ENCODE measurements at regions not wholly inside any gene's neighbourhood (a gene's known extent, or its start where the extent isn't known, plus 50 kb on each side); places are given as distances from the start of the nearest gene placed in this dataset.
"Not testable (repeated sequence)": the region's sequence is repeated elsewhere in the genome, so short reads cannot be mapped to it uniquely, and the experiment has no call there.

DNA sequence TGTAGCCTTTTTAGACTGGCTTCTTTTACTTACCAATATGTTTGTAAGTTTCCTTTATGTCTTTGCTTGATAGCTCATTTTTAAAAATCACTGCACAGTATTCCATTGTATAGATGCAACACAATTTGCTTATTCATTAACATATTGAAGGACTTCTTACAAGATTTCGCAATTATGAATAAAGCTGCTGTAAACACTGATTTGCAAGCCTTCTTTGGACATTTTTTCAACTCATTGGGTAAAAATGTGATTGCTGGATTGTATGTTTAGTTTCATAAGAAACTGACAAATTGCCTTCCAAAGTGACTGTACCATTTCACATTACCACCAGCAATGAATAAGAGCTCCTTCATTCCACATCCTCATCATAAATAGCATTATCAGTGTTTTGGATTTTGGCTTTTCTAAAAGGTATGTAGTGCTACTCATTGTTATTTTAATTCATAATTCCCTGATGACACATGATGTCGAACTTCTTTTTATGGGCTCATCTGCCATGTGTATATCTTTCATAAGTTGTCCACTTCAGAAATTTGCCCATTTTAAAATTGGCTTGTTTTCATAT lies 80.7 kb downstream of the TFAP2B start:
- FAIRE-seq, result no peak

DNA sequence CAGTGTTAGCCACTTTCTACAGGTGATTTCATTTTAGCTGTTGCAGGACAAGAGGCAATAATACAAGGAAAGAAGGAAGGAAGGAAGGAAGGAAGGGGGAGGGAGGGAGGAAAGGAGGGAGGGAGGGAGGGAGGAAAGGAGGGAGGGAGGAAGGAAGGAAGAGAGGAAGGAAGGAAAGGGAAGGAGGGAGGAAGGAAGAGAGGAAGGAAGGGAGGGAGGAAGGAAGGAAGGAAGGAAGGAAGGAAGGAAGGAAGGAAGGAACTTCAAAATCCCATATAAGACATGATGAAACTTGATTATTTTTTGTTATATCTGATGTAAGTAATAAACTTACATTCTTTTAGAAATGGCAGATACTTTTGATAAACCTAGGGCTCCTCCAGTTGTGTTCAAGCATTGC lies 83.6 kb downstream of the TFAP2B start:
- no peak for FAIRE-seq

DNA sequence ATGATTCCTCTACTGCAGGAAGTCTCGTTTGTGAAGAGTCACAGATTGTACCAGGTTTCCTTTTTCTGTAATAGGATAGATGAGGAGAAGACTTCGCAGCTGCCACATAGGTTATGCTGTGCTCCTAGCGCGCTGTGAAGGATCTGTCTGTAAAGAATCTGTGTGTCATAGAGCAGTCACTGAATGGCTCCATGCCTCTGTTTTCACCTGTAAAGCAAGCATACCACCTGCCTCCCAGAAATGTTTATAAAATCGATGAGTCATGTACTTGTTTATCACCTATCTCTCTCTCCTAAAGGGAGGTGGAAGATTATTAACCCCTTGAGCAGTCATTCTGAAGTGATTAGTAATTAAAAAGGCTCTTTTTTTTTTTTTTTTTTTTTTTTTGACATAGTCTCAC lies 86.6 kb downstream of the TFAP2B start:
- no peak for FAIRE-seq

DNA sequence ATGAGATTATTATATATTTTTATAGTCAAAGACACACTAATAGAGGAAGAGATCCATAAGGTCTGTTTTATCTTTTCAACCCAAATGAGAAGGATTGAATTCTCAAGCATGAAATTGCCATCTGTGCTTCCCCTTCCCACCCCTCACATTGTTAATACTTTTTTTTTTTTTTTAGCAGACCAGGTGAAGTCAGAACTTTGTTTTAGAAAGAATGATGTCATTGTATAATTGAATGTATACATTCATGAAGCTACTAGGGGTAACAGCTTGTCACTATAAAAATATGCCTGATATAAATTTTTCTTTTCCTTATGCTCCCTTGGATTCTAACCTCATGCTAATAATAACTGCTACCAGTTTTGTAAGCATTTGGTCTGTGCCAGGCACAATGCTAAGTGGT lies 88.9 kb downstream of the TFAP2B start:
- FAIRE-seq, result no peak

DNA sequence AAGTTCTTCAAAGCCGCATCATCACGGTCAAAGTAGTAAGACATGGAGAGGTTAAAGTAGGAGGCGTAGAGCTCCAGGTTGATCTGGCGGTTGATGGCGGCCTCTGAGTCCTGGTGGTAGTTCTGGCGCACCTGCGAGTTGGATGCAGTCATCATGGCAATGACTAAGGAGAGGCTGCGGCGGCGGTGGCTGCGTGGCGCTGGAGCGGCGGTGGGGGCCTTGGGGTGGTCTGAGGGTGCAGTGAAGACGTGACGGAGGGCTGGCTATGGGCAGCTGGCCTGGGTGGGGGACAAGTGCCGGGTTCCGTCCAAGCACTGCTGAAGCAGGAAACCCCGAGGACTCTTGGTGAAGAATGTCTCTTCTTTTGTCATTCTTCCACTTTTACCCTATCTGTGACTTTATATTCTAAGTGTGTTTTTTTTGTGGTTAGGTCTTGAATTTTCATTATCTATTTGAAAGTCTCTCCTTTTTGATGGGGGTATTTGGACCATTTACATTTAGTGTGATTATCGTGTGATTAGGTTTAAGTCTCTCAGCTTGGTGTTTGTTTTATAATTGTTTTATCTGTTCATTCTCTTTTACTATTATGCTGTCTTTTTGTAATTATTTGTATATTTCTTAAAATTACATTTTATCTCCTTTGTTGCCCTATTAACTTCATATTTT lies 94.6 kb downstream of the TFAP2B start:
- no peak for FAIRE-seq

DNA sequence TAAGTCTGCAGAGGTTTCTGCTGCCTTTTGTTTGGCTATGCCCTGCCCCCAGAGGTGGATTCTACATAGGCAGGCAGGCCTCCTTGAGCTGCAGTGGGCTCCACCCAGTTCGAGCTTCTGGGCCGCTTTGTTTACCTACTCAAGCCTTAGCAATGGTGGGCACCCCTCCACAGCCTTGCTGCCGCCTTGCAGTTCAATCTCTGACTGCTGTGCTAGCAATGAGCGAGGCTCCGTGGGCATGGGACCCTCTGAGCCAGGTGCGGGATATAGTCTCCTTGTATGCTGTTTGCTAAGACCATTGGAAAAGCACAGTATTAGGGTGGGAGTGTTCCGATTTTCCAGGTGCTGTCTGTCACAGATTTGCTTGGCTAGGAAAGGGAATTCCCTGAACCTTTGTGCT lies 102.7 kb downstream of the TFAP2B start:
- not testable (repeated sequence) for FAIRE-seq

DNA sequence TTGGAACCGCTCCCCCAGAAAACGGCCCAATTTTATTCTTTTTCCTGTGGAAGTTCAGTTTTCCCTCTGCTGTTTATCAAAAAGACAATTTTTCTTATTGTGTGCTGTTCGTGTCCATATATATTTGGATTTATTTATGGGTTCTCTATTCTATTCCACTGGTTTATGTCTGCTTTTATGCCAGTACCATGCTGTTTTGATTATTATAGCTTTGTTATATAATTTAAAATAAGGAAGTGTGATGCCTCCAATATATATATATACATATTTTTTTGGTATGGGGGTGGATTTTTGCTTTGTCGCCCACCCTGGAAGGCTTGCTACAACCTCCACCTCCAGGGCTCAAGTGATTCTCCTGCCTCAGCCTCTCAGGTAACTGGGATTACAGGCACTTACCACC lies 103.3 kb downstream of the TFAP2B start:
- FAIRE-seq, result no peak

DNA sequence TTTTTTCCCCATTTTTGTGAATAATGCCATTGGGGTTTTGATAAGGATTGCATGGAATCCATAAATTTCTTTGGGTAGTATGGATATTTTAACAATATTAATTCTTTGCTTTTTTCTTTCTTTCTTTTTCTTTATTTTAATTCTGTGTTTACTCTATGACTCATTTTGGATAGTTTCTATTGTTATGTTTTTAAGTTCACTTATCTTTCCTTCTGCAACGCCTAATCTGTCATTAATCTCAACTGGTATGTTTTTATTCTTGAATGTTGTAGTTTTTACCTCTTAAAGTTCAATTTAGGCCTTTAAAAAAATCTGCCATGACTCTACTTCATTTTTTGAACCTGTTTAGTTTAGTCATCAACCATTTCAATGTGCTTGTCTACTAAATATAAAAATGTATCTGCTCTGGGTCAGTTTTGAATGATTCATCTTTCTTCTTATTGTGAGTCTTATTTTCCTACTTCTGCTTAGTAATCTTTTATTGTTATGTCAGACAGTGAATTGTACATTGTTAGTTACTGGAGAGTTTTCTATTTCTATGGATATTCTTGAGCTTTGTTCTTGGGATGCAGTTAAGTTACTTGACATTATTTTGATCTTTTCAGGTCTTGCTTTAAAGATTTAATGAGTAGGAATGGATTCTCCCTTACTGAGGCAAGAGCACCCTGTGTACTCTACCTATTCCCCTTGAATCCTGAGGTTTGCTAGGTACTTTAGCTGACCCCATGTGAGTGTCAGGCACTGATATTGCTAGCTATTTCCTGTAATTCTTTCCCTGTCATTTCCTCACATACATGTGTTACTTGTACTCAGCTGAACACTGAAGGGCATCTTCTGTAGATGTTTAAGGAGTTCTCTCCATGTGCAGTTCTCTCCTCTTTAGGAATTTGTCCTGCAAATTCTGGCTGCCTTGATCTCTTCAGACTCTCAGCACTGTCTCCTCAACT lies 104.2 kb downstream of the TFAP2B start:
- FAIRE-seq, result no peak

DNA sequence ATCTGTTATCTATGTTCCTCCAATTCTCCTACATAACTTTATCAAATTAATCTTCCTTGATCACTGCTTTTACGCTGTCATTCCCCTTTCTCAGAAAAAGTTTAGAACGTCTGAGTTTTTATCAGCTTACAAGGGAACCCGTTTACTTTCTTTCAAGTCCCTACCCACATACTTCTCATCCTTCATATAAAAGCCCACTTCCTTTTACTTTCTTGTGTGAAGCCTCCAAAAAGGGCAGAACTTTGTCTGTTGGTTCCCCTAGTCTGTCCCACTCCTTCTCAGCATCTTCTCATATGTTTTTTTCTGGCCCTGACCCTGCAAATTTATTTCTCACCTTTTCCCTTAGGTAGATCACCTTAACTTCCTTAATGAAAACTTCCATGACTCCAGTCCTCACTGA lies 106.1 kb downstream of the TFAP2B start:
- no peak for FAIRE-seq

DNA sequence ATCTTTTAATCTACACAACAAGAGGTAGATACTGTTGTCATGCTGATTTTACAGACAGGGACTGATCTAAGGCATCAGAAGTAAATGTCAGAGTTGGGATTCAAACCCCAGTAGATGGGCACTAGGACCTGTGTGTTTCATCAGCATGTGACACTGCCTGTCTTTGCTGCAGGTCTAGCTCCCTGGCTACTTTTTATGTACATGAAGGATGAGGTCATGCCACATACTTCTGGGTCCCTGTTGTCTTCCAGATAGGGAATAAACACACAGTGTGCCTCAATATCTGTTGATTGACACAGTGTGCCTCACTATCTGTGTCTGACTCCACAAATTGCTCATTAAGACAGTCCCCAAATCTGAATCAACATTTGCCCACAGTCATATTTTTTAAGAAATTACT lies 106.9 kb downstream of the TFAP2B start:
- no peak for FAIRE-seq

DNA sequence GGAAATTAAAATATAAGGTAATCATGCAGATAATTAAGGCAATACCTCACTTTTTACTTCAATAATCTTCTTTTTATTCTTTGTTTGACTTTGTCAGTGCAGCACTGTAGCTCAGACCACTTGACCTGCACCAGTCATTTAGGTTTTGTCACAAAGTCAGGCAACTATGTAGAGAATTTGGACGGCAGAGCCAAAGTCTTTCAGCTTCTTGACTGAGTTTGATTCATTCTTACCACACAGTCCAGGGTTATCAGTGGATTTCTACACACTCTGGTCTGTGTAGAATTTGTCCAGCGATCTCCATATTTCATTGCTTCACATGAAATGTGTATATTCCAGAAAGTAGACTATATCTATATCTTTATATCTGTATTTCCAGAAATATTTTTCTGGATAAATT lies 107.3 kb downstream of the TFAP2B start:
- no peak for FAIRE-seq

DNA sequence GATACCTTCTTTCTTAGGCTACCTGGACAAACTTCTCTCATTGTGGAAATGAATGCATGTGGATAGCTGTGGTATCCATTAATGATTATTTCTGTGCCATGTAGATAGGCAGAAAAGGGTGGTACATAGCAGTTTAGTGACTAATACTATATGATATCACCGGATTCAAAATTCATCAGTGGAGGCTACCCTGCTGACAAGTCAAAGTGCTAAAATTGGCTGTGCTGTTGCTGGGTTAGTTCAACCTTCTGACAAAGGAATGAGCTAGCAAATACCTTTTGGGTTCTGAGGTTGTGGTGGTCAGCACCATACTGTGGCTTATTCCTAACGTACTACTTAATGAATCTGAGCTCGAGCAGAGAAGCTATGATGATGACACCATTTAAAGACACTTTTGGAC lies 109.1 kb downstream of the TFAP2B start:
- FAIRE-seq, result no peak

DNA sequence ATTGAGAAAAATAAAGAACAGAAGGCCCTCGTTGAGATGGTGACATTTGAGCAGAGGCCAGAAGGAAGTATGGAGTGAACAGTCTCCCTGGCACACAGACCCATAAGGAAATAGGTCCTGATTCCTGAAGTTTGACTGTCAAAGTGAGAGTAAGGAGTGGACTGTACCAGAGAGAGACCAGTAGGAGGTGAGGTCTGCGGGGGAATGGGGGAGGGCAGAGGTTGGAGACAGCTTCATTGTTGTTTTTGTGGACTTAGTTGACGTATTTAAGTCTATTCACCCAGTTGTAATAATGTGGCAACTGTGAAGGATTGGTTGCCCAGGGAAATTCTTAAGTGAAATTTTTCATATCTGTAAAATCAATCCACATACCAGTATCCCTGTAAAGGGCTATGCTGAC lies 110.7 kb downstream of the TFAP2B start:
- no peak for FAIRE-seq

DNA sequence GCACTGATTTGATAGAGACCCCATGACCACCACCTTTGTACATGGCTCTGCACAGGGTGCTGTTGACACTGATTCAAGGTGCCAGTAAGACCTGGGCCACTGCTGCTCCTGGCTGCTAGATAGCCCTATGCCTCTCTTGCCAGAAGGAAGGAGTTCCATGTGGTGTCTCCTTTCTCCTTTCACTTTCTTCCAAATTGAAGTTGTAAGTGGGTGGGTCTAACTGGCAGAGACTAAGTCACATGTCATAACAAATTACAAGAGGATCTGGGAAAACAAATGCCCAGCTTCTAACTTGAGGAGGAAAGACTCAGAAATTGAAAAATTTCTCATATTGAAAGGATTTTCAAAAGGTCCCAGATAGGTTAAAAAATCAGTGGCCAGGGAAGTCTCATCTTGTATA lies 116.8 kb downstream of the TFAP2B start:
- FAIRE-seq, result no peak

DNA sequence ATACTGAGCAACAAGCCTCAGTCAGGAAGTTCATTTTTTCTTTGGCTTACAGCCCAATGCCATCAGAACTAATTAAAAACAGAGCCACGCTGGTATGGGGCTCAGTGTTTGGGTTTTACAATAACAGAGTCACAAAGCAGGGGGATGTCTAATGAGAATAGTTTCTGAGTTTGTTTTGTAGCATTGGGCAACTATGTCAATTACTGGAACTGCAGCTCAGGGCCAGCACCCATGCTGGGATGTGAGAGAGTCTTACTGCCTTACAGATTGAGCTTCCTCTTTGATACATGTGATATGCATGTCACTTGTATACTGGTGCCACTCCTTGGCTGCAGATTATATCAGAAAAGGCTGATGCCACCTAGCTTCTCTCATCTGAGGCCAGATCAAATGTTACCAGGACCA lies 117.6 kb downstream of the TFAP2B start:
- no peak for FAIRE-seq

DNA sequence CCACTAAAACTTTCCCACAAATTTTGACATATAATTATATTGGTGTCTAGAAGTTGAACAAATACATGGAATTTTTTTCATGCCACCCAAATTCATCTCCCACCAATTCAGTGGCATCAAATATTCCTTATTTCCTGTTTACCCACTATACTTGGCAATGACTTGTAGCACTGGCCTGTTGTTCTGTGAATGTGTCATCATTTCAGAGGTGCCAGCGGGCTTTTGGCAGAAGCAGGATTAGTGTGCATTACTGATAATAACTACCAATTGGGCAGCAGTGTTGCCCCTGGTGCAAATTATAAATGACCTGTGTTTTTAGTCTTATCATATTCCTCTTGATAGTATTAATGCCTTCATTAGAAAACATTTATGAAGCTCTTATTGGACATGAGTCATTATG lies 121.3 kb downstream of the TFAP2B start:
- FAIRE-seq, result no peak

DNA sequence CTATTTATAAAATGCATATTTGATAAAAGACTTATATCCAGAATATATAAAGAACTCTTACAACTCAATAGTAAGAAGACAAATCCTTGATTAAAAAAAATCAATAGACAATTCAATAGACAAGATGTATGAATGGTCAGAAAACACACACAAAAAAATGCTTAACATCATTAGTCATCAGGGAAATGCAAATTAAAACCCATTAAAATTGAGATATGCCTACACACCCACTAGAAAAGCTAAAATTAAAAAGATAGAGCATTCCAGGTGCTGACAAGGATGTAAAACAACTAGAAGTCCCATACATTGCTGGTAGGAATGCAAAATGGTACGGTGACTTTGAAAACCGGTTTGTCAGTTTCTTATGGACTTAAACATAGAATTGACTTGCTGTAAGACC lies 127.1 kb downstream of the TFAP2B start:
- FAIRE-seq, result no peak

DNA sequence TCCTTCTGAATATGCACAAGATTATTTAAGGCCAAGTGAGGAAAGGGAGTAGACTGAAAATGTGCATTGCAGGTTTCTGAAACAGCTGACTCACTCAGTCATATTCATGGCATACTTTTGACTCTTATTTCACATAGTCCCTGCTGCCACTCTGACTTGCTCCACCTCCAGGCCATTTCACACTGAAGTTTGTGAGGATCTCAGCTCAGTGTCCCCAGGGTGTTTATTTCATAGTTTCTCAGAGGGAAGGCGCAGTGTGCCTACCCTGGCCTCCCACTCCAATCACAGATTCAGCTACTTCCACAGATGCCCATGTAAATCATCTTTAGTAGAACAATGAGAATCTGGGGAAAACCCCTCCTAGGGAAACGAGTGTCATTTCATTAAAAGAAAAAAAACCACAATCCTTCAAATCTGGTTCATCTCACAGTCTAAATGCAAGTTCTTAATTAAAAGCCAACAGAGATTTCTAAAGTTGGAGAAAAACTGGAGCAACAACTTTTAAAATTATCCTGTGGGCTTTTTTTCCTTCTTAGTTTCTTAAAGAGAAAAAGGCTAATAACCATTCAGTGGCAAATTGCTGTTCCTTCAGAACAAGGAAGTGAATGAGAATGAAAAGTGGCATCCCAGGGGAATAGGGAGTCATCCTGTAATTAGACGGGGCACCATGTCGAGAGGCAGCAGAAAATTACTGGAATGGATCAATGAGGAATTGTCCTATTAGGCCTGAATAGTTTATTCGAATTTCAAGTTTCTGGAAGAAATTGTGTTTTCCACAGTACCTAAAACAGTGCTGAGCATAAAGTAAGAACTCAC lies 133.6 kb downstream of the TFAP2B start:
- no peak for FAIRE-seq

DNA sequence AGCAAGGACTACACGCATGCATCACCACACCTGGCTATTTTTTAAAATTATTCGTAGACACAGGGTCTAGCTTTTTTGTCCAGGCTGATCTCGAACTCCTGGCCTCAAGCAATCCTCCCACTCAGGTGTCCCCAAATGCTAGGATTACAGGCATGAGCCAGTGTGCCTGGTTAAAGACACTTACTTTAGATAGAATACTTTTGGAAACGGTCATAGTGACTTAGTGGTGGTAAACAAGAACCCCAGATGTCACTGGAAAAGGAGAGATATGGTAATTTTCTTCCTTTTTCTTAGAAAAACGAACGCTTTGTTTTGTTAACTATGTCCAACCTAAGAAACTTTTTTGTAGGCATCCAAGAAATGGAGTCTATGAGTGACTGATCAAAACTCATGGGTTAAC lies 137.3 kb downstream of the TFAP2B start:
- no peak for FAIRE-seq

DNA sequence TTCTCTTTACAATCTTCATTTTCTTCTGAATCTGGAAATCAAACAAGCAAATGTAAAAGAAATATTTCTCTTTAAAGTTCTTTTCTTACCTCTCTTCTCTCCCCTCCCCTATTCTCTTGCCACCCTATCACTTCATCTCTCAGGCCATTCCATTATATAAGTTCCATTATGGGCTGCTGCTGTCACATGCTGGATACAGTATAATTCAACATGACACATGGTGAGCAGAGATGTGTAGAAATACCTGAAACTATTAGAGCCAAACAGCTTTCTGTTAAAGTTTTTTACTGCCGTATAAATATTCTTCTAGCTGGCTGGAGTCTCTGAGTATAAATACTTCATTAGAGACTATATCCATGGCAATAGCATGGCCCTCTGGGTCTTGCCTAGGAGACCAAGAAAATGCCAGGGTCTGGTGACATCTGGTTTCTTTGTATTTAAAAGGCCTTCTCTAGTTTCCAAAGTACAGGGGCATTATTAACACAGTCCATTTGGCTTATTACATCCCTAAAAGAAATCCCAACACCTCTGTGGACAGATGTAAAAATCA lies 139.6 kb downstream of the TFAP2B start:
- FAIRE-seq, result no peak

DNA sequence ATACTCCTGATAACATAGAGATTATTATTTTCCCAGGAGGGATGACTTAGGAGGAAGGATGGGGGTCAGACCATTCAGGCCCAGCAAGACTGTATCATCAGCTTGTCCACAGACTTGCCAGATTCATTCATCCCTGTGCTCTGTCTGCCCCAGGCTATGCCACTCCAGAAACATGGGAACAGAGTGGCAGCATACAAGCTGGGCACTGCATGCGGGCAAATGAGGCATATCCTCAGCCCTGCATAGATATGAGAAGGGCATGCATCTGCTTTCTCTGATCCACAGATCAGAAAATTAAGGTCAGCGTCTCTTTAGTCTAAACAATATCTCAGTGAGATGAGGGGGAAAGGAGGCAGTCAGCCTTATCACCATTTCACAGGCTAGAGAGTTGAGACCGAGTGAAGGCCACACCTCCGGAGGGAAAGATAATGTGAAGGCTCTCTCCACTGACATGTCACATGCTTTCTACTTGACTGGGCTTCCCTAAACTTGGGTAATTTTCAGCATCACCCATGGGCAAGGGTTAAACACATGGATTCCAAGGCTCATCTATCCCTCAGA lies 140.5 kb downstream of the TFAP2B start:
- FAIRE-seq, result no peak

DNA sequence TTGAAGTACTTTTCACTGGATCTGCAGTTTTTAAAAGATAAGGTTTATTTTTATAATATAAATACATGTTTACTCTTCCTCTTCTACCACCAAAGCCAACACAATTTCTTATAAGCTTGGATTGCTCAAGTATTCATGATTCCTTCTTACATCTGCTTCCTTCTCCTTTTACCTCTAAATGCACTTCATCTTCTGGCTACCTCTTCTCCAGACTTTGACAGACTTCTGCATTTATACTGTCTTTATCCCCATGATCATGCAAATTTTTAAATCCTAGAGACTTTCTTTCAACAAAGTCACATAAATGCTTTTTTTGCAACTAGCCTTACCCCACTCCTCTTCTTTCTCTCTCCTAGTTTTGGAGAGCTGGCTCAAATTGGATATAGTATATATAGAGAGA lies 142.9 kb downstream of the TFAP2B start:
- FAIRE-seq, result no peak
